Islet of Langerhans (tissue), 1 donor: ENCODE measurements at regions not wholly inside any gene's neighbourhood (a gene's known extent, or its start where the extent isn't known, plus 50 kb on each side); places are given as distances from the start of the nearest gene placed in this dataset.
"Not testable (repeated sequence)": the region's sequence is repeated elsewhere in the genome, so short reads cannot be mapped to it uniquely, and the experiment has no call there.

Experiments used
- FAIRE-seq: peaks from one replicate; lab custom pipeline; 2011; peaks lifted over from hg19 to GRCh38; lab: Jason Lieb, UNC

GRCh38 chr2:90297701-90298100 is 1606.2 kb downstream of the RPIA start:
- not testable (repeated sequence) for FAIRE-seq

- not testable (repeated sequence) for FAIRE-seq
These were observed 1606.8 kb downstream of the RPIA start for GRCh38 chr2:90298126-90298755.

DNA sequence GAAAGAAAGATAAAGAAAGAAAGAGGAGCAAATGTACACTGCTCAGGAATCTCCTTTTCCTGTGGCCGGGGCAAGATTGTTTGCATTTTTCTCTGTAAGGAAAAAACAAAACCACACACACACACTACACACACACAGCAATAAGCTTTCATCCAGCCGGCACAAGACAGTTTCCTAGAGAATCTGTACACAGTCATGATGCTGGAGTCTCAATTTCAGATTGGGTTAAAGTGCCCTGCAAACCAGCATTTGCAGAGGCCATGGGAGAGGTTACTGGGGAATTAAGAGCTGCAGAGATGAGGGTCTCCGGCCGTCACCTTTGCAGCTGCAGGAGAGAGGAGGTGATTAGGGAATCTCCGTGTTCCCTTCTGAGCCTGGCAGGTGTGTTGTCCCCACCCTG is 1607.5 kb downstream of the RPIA start:
- FAIRE-seq: not testable (repeated sequence)

DNA sequence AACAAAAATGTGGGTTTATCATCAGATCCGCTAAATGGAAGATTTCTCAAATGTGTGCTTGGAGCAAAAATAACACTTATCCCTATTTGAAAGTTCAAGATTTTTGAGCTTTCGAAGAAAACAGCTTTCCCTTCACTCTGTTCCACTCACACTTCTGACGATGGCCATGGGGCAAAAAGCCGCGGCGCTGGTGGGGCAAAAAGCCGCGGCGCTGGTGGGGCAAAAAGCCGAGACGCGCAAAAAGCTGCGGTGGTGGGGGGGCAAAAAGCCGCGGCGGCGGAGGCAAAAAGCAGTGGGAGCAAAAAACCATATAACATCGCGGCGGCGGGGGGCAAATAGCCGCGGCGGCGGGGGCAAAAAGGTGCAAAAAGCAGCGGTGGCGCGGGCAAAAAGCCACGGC is 1631.5 kb downstream of the RPIA start:
- FAIRE-seq: not testable (repeated sequence)

DNA sequence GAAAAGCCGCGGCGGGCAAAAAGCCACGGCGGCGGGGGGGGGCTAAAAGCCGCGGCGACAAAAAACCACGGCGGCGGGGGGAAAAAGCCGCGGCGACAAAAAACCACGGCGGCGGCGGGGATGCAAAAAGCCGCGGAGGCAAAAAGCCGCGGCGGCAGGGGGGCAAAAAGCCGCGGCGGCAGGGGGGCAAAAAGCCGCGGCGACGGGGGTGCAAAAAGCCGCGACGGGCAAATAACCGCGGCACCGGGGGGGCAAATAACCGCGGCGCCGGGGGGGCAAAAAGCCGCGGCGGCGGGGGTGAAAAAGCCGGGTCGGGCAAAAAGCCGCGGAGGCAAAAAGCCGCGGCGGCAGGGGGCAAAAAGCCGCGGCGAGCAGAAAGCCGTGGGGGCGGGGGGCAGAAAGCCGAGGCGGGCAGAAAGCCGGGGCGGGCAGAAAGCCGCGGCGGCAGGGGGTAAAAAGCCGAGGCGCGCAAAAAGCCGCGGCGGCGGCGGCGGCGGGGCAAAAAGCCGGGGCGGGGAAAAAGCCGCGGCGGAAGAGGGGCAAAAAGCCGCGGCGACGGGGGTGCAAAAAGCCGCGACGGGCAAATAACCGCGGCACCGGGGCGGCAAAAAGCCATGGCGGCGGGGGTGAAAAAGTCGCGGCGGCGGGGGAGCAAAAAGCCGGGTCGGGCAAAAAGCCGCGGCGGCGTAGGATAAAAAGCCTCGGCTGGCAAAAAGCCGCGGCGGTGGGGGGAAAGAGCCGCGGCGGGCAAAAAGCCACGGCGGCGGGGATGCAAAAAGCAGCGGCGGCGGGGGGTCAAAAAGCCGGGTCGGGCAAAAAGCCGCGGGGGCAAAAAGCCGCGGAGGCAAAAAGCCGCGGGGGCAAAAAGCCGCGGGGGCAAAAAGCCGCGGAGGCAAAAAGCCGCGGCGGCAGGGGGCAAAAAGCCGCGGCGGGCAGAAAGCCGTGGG is 1632.4 kb downstream of the RPIA start:
- not testable (repeated sequence) for FAIRE-seq

GRCh38 chr2:90324672-90325071 is 1633.2 kb downstream of the RPIA start:
- not testable (repeated sequence) for FAIRE-seq

- FAIRE-seq: not testable (repeated sequence)
These were observed 1634.4 kb downstream of the RPIA start for GRCh38 chr2:90325796-90326353.

DNA sequence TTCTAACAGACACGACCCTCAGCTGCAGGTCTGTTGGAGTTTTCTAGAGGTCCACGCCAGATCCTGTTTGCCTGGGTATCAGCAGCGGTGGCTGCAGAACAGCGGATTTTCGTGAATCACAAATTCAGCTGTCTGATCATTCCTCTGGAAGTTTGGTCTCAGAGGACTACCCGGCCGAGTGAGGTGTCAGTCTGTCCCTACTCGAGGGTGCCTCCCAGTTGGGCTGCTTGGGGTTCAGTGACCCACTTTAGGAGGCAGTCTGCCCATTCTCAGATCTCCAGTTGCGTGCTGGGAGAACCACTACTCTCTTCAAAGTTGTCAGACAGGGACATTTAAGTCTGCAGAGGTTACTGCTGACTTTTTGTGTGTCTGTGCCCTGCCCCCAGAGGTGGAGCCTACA is 1664.1 kb downstream of the RPIA start:
- FAIRE-seq: not testable (repeated sequence)

DNA sequence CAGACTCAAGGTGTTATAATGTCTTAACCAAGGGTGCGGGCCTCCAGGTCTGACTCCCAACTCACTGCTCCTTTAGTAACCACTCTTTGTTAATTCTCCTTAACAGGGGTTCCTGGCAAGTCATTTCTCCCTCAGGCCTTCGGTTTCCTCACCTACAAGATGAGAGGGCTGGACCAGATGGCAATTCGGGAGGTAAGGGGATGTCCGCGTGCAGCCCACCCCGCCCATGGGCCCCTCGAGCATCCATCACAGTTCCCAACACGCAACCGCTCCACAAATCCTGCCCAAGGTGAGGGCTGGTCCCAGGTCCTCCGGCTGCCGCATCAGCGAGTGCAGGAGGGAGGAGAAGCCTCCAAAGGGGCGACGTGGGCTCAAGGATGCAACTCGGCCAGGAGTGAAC is 1667.9 kb downstream of the RPIA start:
- FAIRE-seq: not testable (repeated sequence)

DNA sequence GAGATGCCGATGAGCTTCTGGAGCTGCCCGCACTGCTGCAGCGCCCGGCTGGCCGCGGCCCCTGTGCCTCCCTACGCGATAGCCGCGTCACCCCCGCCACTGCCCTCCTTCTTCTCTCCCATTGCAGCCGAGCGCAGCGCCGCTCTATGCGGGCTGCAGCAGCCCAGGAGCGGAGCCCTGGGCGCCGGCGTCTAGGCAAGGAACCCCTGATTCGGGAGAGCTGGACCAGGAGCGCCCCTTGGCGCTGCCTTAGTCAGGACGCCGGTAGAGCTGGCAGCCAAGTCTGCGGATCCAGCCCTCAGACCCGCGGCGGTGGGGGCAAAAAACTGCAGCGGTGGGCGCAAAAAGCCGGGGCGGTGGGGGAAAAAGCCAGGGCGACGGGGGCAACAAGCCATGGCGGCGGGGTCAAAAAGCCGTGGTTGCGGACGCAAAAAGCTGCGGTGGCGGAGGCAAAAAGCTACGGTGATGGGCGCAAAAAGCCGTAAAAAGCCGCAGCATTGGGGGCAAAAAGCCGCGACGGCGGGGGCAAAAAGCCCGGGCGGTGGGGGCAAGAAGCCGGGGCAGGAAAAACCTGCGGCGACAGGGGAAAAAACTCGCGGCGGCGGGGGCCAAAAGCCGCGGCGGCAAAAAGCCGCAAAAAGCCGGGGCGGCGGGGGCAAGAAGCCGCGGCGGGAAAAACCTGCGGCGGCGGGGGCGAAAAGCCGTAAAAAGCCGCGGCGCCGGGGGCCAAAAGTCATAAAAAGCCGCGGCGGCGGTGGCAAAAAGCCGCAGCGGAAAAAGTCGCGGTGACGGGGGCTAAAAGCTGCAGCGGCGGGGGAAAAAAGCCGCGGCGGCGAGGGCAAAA is 1668.6 kb downstream of the RPIA start:
- not testable (repeated sequence) for FAIRE-seq

GRCh38 chr2:90360731-90361035 is 1669.2 kb downstream of the RPIA start:
- not testable (repeated sequence) for FAIRE-seq
